Suppressor macrophage treated with lipopolysaccharide for 1 hour (primary cell): ENCODE measurements at regions not wholly inside any gene's neighbourhood (a gene's known extent, or its start where the extent isn't known, plus 50 kb on each side); places are given as distances from the start of the nearest gene placed in this dataset.

Source experiments
- DNase-seq, 3 donors: peaks; one replicate each; pipeline ENCODE4 v3.0.0-alpha.2; 2020 to 2022

- no peak for DNase-seq
Measured at GRCh38 chr20:58109126-58109880, 119.2 kb downstream of the ANKRD60 start.

- no peak for DNase-seq
Measured at GRCh38 chr20:58107533-58107932, 120.9 kb downstream of the ANKRD60 start.

DNA sequence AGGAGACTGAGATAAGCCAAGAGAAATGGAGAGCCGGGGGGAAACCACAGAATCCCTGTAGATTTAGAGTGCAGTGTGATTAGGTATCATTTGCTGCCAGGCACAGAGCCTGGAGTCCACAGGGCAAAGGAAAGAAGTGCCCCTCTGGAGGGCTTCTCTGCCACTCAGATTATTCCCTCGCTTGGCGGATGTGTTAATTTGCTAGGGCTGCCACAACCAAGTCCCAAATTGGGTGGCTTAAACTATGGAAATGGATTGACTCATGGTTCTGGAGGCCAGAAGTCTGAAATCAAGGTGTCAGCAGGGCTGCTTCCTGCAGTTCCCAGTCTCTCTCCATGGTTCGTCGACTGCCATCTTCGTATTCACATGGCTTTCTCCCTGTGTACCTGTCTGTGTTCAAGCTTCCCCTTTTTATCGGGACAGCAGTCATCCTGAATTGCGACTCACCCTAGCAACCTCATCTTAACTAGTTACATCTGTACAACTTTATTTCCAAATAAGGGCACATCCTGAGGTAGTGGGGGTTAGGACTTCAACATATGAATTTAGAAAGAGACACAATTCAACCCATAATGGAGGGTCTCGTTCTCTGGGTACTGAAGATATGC lies 122.2 kb downstream of the ANKRD60 start:
- DNase-seq = no peak

- DNase-seq = no peak
Measured at GRCh38 chr20:58103961-58104360, 124.5 kb downstream of the ANKRD60 start.

- no peak for DNase-seq
Measured at GRCh38 chr20:58103517-58103904, 124.9 kb downstream of the ANKRD60 start.

DNA sequence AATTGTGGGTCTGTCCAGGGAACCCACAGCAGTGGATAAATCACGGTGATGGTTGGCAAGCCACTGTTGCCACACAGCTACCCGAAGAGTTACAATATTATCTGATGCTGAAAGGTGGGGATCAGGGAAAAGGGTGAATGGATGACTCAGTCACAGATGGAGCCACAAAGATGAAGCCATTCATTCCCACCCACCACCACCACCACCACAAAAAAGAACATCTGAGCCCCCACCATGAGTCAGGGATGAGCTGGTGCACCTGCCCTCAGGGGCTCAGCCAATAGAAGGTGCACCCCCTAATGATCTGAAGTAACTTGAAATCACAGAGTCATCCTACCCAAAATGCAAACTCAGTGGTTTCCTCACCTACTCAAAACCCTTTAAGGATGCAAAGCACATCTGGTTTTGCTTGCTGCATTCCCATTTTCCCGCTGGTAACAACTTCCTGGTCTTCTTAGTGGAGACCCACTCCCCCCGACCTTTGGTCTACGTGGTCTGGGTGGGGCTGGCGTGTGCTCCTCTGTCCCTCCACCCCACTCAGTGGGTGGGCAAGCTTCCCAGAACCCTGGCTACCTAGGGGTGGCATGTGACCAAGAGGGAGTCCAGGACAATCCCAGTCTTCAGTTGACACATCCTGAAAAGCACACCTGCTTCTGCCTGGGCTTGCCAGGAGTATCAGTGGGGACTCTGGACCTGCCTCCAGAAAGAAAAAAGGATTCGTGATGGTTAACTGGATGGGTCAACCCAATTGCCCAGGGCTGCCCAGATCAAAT lies 125.5 kb downstream of the ANKRD60 start:
- DNase-seq = no peak

- no peak for DNase-seq
Measured at GRCh38 chr20:58102261-58102660, 126.2 kb downstream of the ANKRD60 start.

GRCh38 chr20:58100731-58101356 lies 127.6 kb downstream of the ANKRD60 start:
- DNase-seq = no peak

- no peak for DNase-seq
Measured at GRCh38 chr20:58099956-58100730, 128.3 kb downstream of the ANKRD60 start.

DNA sequence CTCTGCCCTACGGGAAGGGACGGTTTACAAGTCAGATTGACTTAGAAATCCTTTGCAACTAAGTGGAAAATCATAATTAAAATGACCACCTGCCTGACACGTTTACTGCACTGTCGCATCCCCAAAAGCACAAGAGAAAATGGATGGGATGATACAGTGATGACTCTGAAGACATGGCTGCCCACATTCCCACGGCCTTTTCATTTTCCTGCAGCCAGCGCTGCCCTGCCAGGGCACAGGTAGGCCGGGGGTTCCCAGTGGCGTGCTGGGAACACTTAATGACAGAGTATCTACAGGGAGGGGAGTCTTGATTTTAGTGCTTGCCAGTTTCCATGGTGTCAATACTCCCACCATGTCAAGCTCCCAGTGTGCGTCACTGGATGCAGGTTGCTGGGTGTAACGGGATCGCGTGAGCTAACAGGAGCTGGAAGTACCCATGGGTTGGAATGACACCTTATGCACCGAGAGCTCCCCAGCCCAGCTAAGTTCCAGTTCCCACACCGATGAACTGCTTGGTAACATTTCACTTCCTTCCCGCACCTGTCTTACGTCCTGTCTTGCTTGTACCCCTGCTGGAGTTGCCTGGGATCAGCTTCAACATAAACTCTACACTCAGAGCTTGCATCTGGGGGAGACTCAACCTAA lies 129.0 kb downstream of the ANKRD60 start:
- no peak for DNase-seq

DNA sequence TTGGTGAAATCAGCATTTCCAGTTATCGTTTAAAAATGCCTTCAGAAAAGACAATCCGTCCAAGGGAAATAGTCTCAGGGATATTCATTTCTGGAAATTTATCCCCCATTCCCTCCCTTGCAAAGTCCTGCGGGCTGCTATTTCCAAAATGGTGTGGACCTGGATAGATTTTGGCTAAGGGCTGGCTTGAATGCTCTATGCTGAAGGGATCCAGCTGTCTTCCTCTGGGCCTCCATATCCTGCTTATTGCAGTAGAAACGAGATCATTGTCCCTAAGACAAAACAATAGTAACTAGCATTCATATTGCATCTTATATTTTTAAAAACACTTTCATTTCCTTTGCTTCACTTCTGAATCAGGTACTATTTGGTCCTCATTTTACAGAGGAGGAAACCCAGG lies 129.9 kb downstream of the ANKRD60 start:
- no peak for DNase-seq

- no peak for DNase-seq
Measured at GRCh38 chr20:58097943-58098342, 130.5 kb downstream of the ANKRD60 start.

- no peak for DNase-seq
Measured at GRCh38 chr20:58097429-58097828, 131.0 kb downstream of the ANKRD60 start.

GRCh38 chr20:58096880-58097423 lies 131.5 kb downstream of the ANKRD60 start:
- no peak for DNase-seq

GRCh38 chr20:58094698-58095097 lies 133.8 kb downstream of the ANKRD60 start:
- no peak for DNase-seq

DNA sequence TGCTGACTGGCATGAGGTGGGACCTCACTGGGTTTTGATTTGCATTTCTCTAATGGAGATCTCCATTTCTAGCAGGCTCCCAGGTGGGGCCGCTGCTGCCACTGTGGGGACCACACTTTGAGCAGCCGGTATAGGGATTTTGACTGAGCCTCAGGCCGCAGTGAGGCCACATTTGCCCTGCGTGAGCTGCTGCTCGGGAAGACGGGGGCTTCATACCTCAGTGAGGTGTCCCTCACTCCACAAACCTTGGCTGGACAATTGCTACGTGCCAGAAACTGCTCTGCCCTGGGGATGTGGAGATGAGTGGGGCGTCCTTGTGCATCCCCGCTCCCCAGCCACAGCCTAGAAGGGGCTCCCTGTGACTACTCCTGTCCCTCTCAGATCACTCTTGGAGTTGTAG lies 134.3 kb downstream of the ANKRD60 start:
- DNase-seq = no peak

GRCh38 chr20:58092871-58093270 lies 135.6 kb downstream of the ANKRD60 start:
- DNase-seq = no peak

GRCh38 chr20:58092353-58092752 lies 136.1 kb downstream of the ANKRD60 start:
- DNase-seq = no peak

DNA sequence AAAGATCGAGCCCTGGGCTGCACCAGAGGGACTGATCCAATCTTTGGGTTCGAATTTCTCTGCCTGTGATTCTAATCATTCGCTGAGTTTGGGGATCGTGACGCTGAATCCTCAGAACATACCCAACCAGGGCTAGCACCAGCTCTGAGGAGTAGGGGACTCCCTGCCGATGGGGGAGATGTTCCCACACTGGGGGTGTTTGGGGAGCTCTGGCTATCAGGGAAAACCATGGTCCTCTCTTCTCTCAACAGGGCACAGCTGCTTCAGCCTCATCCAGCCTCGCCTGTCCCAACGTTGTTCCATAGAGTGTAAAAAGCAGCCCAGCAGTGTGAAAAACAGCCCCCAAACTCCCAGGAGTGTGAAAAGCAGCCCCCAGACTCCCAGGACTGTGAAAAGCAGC lies 136.6 kb downstream of the ANKRD60 start:
- no peak for DNase-seq

DNA sequence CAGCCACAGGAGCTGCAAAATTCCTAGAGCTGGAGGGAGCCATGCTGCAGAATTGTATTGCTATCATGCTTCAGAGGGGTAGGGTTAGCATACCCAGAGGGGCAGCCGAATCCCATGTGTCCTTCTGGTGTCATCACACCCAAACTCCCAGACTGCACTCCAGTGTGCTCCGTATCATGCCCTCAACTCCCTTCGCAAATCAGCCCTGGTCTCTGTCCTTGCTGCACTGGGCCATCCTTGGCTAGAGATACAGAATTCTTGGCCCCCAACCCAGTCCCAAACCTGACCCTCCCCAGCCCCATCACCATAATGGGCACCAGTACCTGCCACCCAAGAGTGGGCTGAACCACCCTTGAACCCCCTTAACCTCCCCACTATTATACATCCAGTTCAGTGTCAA lies 138.3 kb downstream of the ANKRD60 start:
- DNase-seq = no peak

DNA sequence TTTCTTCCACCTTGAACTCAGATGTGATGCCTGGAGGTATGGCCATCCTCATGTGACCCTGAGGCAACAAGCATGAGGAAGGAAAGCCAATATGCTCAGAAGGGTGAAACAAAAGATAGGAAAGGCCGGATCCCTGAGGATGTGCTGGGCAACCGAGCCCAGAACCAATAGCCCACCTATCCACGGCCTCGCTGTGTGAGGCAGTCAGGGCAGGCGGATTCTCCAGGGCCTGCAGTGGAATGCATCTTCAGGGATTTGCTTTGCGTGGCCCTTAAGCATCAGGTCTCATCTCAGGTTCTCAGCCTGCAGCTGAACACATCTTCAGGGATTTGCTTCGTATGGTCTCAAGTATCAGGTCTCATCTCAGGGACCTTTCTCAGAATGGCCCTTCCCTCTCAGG lies 139.8 kb downstream of the ANKRD60 start:
- DNase-seq = no peak

DNA sequence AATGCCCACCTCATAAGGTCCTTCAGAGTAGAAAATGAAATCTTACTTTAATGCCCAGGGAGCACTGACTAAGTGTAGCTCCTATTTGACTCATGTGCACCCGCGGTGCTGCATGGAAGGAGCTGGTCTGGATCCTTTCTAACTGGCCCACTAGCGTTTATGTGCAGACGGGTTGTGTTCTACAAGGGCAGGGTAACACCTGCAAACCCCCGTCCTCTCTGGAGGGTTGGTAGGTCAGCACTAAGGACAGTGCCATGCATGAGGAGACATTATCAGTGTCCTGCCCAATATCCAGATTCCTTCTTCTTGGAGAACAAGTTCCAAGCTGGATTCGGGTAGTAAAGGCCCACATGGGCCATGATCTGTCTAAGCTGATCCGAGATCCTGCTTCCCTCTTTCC lies 140.3 kb downstream of the ANKRD60 start:
- no peak for DNase-seq
